Brain microvascular endothelial cell (primary cell): ENCODE measurements at regions not wholly inside any gene's neighbourhood (a gene's known extent, or its start where the extent isn't known, plus 50 kb on each side); places are given as distances from the start of the nearest gene placed in this dataset.
"Not testable (repeated sequence)": the region's sequence is repeated elsewhere in the genome, so short reads cannot be mapped to it uniquely, and the experiment has no call there.

ENCODE experiments used
- DNase-seq: peaks from one replicate; pipeline ENCODE4 v3.0.0-alpha.2; 2020
- H3K27ac ChIP-seq: fragments of 250-450 bp; sonication (Bioruptor Pico); 2 replicates; pipeline ENCODE4 v1.5.1; 2020; ENCODE audit warnings: mild to moderate bottlenecking, moderate library complexity
- H3K27me3 ChIP-seq: fragments of 250-450 bp; sonication (Bioruptor Pico); replicated peaks from 2 replicates; pipeline ENCODE4 v1.5.1; 2020; ENCODE audit warnings: mild to moderate bottlenecking
- H3K36me3 ChIP-seq: fragments of 250-450 bp; sonication (Bioruptor Pico); replicated peaks from 2 replicates; pipeline ENCODE4 v1.5.1; 2020; ENCODE audit warnings: mild to moderate bottlenecking
- H3K4me3 ChIP-seq: 2 replicates; pipeline ENCODE4 v1.5.1; 2011; ENCODE audit warnings: low read depth, mild to moderate bottlenecking, control low read depth, low read length, moderate library complexity
- in situ Hi-C: cut with HindIII; loops from 2 replicates; pipeline ENCODE4 v1.10.0; 2017; ENCODE audit warnings: low sequenced_read_pairs, low pct_ligation_motif_present
- TF ChIP-seq, protein P1 (sequence below): IDR thresholded peaks from 2 replicates; pipeline ENCODE4 v1.5.1; 2011; ENCODE audit warnings: low read depth, mild to moderate bottlenecking, moderate library complexity, low read length, control low read depth, inconsistent platforms; ENCODE audit errors: missing control alignments

- DNase-seq, result no peak
These were observed 86.5 kb upstream of the B3GAT1 start for GRCh38 chr11:134498326-134499139.

DNA sequence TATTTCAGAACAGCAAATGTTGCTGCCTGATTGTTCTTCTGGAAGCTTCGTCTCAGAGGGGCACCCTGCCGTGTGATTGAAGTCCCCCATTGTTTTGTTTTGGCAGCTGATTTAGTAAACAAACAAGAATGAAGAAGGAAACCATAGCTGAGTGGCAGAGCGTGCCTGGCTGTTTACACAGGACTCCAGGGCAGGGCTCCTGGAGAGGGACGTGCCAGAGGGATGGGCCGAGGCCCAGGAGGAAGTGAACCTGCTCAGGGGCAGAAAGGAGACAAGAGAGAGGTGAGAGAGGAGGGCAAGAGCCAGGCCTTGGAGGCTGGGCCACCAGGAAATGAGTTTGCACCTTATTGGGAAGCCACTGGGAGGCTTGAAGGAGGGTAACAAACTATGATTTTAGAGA, 85.5 kb upstream of the B3GAT1 start:
- H3K4me3 ChIP-seq, result no peak overlapping the region
- TF ChIP-seq, protein P1, sequence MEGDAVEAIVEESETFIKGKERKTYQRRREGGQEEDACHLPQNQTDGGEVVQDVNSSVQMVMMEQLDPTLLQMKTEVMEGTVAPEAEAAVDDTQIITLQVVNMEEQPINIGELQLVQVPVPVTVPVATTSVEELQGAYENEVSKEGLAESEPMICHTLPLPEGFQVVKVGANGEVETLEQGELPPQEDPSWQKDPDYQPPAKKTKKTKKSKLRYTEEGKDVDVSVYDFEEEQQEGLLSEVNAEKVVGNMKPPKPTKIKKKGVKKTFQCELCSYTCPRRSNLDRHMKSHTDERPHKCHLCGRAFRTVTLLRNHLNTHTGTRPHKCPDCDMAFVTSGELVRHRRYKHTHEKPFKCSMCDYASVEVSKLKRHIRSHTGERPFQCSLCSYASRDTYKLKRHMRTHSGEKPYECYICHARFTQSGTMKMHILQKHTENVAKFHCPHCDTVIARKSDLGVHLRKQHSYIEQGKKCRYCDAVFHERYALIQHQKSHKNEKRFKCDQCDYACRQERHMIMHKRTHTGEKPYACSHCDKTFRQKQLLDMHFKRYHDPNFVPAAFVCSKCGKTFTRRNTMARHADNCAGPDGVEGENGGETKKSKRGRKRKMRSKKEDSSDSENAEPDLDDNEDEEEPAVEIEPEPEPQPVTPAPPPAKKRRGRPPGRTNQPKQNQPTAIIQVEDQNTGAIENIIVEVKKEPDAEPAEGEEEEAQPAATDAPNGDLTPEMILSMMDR, result no peak
- no peaks in the 10 kb centered on the region for H3K36me3 ChIP-seq
- H3K27ac ChIP-seq, result no peak overlapping the region
- in situ Hi-C loops, result no loop called here
- no peaks in the 10 kb centered on the region for H3K27me3 ChIP-seq
- DNase-seq, result no peak

More at GRCh38 chr11:134498326-134499139, 86.5 kb upstream of the B3GAT1 start:
- TF ChIP-seq, protein P1, result no peak
- H3K27me3 ChIP-seq, result no peaks in the 10 kb centered on the region
- H3K4me3 ChIP-seq, result no peak overlapping the region
- in situ Hi-C loops, result no loop called here
- no peak overlapping the region for H3K27ac ChIP-seq
- no peaks in the 10 kb centered on the region for H3K36me3 ChIP-seq

DNA sequence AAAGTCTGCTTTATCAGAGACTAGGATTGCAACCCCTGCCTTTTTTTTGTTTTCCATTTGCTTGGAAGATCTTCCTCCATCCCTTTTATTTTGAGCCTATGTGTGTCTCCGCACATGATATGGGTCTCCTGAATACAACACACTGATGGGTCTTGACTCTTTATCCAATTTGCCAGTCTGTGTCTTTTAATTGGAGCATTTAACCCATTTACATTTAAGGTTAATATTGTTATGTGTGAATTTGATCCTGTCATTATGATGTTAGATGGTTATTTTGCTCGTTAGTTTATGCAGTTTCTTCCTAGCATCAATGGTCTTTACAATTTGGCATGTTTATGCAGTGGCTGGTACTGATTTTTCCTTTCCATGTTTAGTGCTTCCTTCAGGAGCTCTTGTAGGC, 84.0 kb upstream of the B3GAT1 start:
- H3K36me3 ChIP-seq, H3K4me3 ChIP-seq, in situ Hi-C loops, H3K27me3 ChIP-seq, H3K27ac ChIP-seq, DNase-seq: not testable (repeated sequence)

DNA sequence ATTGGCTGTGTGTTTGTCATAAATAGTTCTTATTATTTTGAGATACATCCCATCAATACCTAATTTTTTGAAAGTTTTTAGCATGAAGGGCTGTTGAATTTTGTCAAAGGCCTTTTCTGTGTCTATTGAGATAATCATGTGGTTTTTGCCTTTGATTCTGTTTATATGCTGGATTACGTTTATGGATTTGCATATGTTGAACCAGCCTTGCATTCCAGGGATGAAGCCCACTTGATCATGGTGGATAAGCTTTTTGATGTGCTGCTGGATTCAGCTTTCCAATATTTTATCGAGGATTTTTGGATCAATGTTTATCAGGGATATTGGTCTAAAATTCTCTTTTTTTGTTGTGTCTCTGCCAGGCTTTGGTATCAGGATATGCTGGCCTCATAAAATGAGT, 82.4 kb upstream of the B3GAT1 start:
- H3K4me3 ChIP-seq, H3K36me3 ChIP-seq, H3K27me3 ChIP-seq, H3K27ac ChIP-seq, DNase-seq, in situ Hi-C loops: not testable (repeated sequence)

- DNase-seq, H3K4me3 ChIP-seq, H3K36me3 ChIP-seq, in situ Hi-C loops, H3K27me3 ChIP-seq, H3K27ac ChIP-seq: not testable (repeated sequence)
These were observed 80.4 kb upstream of the B3GAT1 start for GRCh38 chr11:134492411-134492810.

- H3K27me3 ChIP-seq, result no peaks in the 10 kb centered on the region
- H3K4me3 ChIP-seq, result no peak overlapping the region
- no peak for DNase-seq
- in situ Hi-C loops, result no loop called here
- no peak overlapping the region for H3K27ac ChIP-seq
- TF ChIP-seq, protein P1, result no peak
- H3K36me3 ChIP-seq, result no peaks in the 10 kb centered on the region
These were observed 77.7 kb upstream of the B3GAT1 start for GRCh38 chr11:134489728-134490127.

DNA sequence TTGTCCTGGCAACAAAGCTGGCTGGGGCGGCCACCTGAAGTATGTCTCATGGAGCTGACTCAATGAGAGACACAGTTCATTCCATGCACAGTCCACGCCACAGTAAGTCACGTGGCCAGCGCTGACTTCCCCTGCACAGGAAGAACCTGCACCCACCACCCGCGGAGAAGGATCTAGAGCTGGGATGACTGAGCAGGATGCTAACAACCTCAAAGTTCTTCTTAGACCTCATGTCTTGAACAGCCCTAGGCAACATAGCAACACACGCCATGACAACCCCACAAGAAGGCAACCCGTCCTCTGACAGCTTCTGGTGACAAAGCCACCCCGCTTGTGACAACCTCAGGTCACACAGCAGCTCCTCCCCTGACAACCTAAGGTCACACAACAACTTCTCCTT, 76.9 kb upstream of the B3GAT1 start:
- no peak for DNase-seq
- H3K4me3 ChIP-seq, result no peak overlapping the region
- no peaks in the 10 kb centered on the region for H3K27me3 ChIP-seq
- TF ChIP-seq, protein P1, result no peak
- in situ Hi-C loops, result no loop called here
- no peak overlapping the region for H3K27ac ChIP-seq
- no peaks in the 10 kb centered on the region for H3K36me3 ChIP-seq
